GM18909 (cell line): ENCODE measurements at regions not wholly inside any gene's neighbourhood (a gene's known extent, or its start where the extent isn't known, plus 50 kb on each side); places are given as distances from the start of the nearest gene placed in this dataset.

Source experiments
- ATAC-seq: cut with Tn5 transposase; IDR thresholded peaks from one replicate; pipeline ENCODE4 v1.9.1; 2021; ENCODE audit warnings: mild to moderate bottlenecking; ENCODE audit not compliant: unreplicated experiment, poor library complexity

GRCh38 chr20:11015440-11015839 is 341.6 kb upstream of the JAG1 start:
- ATAC-seq = no peak

- no peak for ATAC-seq
Measured at GRCh38 chr20:11017446-11017845, 343.6 kb upstream of the JAG1 start.

GRCh38 chr20:11018668-11019170 is 344.9 kb upstream of the JAG1 start:
- ATAC-seq = no peak

- no peak for ATAC-seq
Measured at GRCh38 chr20:11020712-11021111, 346.9 kb upstream of the JAG1 start.

- no peak for ATAC-seq
Measured at GRCh38 chr20:11027224-11027623, 353.4 kb upstream of the JAG1 start.

GRCh38 chr20:11030351-11030750 is 356.6 kb upstream of the JAG1 start:
- ATAC-seq = no peak

- no peak for ATAC-seq
Measured at GRCh38 chr20:11031300-11031699, 357.5 kb upstream of the JAG1 start.

- no peak for ATAC-seq
Measured at GRCh38 chr20:11032611-11033010, 358.8 kb upstream of the JAG1 start.

- ATAC-seq = no peak
Measured at GRCh38 chr20:11034025-11034424, 360.2 kb upstream of the JAG1 start.

- ATAC-seq = no peak
Measured at GRCh38 chr20:11035211-11035610, 361.4 kb upstream of the JAG1 start.

GRCh38 chr20:11041396-11041795 is 367.6 kb upstream of the JAG1 start:
- ATAC-seq = no peak

- no peak for ATAC-seq
Measured at GRCh38 chr20:11043001-11043400, 369.2 kb upstream of the JAG1 start.

GRCh38 chr20:11044561-11044960 is 370.8 kb upstream of the JAG1 start:
- no peak for ATAC-seq

- no peak for ATAC-seq
Measured at GRCh38 chr20:11045412-11046175, 371.8 kb upstream of the JAG1 start.

- no peak for ATAC-seq
Measured at GRCh38 chr20:11047559-11047958, 373.8 kb upstream of the JAG1 start.

GRCh38 chr20:11048739-11049138 is 374.9 kb upstream of the JAG1 start:
- no peak for ATAC-seq

GRCh38 chr20:11050350-11050749 is 376.6 kb upstream of the JAG1 start:
- ATAC-seq = no peak

- ATAC-seq = no peak
Measured at GRCh38 chr20:11051136-11051535, 377.3 kb upstream of the JAG1 start.

- no peak for ATAC-seq
Measured at GRCh38 chr20:11053310-11053709, 379.5 kb upstream of the JAG1 start.

- ATAC-seq = no peak
Measured at GRCh38 chr20:11054266-11054993, 380.6 kb upstream of the JAG1 start.

GRCh38 chr20:11056414-11056813 is 382.6 kb upstream of the JAG1 start:
- ATAC-seq = no peak

GRCh38 chr20:11057624-11058023 is 383.8 kb upstream of the JAG1 start:
- no peak for ATAC-seq
